ENCODE measurements at regions not wholly inside any gene's neighbourhood (a gene's known extent, or its start where the extent isn't known, plus 50 kb on each side); places are given as distances from the start of the nearest gene placed in this dataset.

DNA sequence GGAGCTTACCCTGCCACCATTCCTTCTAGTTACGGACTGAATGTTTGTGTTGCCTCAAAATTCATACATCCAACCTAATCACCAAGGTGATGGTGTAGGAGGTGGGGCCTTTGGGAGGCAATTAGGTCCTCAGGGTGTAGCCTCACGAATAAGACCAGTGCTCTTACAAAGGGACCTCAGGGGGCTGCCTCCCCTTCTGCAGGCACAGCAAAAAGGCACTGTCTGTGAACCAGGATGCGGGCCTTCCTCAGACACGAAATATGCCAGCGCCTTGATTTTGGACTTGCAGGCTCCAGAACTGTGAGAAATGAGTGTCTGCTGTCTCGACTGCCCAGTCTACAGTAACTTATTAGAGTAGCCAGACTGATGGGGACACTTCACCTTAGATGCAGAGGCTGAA, 150.4 kb upstream of the HDAC4 start:
- TF ChIP-seq, protein P1, sequence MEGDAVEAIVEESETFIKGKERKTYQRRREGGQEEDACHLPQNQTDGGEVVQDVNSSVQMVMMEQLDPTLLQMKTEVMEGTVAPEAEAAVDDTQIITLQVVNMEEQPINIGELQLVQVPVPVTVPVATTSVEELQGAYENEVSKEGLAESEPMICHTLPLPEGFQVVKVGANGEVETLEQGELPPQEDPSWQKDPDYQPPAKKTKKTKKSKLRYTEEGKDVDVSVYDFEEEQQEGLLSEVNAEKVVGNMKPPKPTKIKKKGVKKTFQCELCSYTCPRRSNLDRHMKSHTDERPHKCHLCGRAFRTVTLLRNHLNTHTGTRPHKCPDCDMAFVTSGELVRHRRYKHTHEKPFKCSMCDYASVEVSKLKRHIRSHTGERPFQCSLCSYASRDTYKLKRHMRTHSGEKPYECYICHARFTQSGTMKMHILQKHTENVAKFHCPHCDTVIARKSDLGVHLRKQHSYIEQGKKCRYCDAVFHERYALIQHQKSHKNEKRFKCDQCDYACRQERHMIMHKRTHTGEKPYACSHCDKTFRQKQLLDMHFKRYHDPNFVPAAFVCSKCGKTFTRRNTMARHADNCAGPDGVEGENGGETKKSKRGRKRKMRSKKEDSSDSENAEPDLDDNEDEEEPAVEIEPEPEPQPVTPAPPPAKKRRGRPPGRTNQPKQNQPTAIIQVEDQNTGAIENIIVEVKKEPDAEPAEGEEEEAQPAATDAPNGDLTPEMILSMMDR (IDR thresholded peaks at IDR 0.05), result no peak
- no peak for TF ChIP-seq ZFX (IDR thresholded peaks at IDR 0.05; ENCODE audit: borderline replicate concordance)

All from 22Rv1 (cell line).